CD4-positive, alpha-beta memory T cell (primary cell): ENCODE measurements at regions not wholly inside any gene's neighbourhood (a gene's known extent, or its start where the extent isn't known, plus 50 kb on each side); places are given as distances from the start of the nearest gene placed in this dataset.
A peak's percentile ranks its signal among the peaks of the same experiment; 100 is the strongest.

Experiments
- CTCF ChIA-PET: fragments of 350-600 bp; sonication (Branson Sonifier 250); formaldehyde crosslinking; loops from one replicate; lab custom pipeline; 2021; ENCODE audit warnings: inconsistent platforms; ENCODE audit not compliant: partially characterized antibody; lab: Charles Lee
- POLR2A ChIA-PET: fragments of 350-600 bp; sonication (Branson Sonifier 250); formaldehyde crosslinking; loops from one replicate; lab custom pipeline; 2021; ENCODE audit not compliant: partially characterized antibody; lab: Charles Lee
- DNase-seq, 5 donors: peaks; one replicate each; pipeline versions ENCODE4 v3.0.0 to v3.0.0-alpha.2; 2020 to 2022; ENCODE audit warnings: mixed read lengths in 1 of 5
- H3K27ac ChIP-seq: one replicate; pipeline ENCODE4 v1.7.0; 2013; ENCODE audit warnings: low read depth, low read length
- H3K27me3 ChIP-seq: 2 replicates; pipeline ENCODE4 v1.7.0; 2013; ENCODE audit warnings: mild to moderate bottlenecking, low read length, moderate library complexity; ENCODE audit not compliant: insufficient read depth
- H3K36me3 ChIP-seq: 2 replicates; pipeline ENCODE4 v1.7.0; 2013; ENCODE audit warnings: mild to moderate bottlenecking, low read length, moderate library complexity; ENCODE audit not compliant: insufficient read depth
- H3K4me1 ChIP-seq: 2 replicates; pipeline ENCODE4 v1.7.0; 2013; ENCODE audit warnings: mild to moderate bottlenecking, low read length, moderate library complexity; ENCODE audit not compliant: insufficient read depth
- H3K4me3 ChIP-seq, 2 donors: one replicate each; pipeline ENCODE4 v1.7.0; 2013; ENCODE audit warnings: low read length in 2 of 2, mild to moderate bottlenecking in 1 of 2
- H3K9me3 ChIP-seq, 2 donors: one replicate each; pipeline ENCODE4 v1.7.0; 2013; ENCODE audit warnings: low read length in 2 of 2, control low read depth in 1 of 2; ENCODE audit not compliant: control insufficient read depth in 1 of 2
- H3K27ac Mint-ChIP-seq, 7 donors: one replicate each; pipeline ENCODE4 v1.8.0; 2020 to 2021; ENCODE audit warnings: mixed read lengths in 7 of 7, mild to moderate bottlenecking in 6 of 7, inconsistent platforms in 3 of 7, moderate library complexity in 3 of 7
- H3K27me3 Mint-ChIP-seq, 2 donors: one replicate each; pipeline ENCODE4 v1.8.0; 2020 to 2021; ENCODE audit warnings: mixed read lengths in 2 of 2
- H3K36me3 Mint-ChIP-seq, 2 donors: one replicate each; pipeline ENCODE4 v1.8.0; 2020 to 2021; ENCODE audit warnings: mixed read lengths in 2 of 2, inconsistent platforms in 1 of 2, mild to moderate bottlenecking in 1 of 2
- H3K4me1 Mint-ChIP-seq, 4 donors: one replicate each; pipeline ENCODE4 v1.8.0; 2020 to 2021; ENCODE audit warnings: mixed read lengths in 4 of 4, mild to moderate bottlenecking in 1 of 4
- H3K4me3 Mint-ChIP-seq, 8 donors: one replicate each; pipeline ENCODE4 v1.8.0; 2020 to 2021; ENCODE audit warnings: mixed read lengths in 8 of 8, mild to moderate bottlenecking in 7 of 8, moderate library complexity in 6 of 8, inconsistent platforms in 3 of 8
- H3K9me3 Mint-ChIP-seq, 8 donors: one replicate each; pipeline ENCODE4 v1.8.0; 2020 to 2021; ENCODE audit warnings: mixed read lengths in 8 of 8, mild to moderate bottlenecking in 5 of 8, inconsistent platforms in 3 of 8, moderate library complexity in 1 of 8
- intact Hi-C: fragments of 100-400 bp; cut with micrococcal nuclease; formaldehyde crosslinking; loops from one replicate; pipeline ENCODE4 v1.15.1; 2023

DNA sequence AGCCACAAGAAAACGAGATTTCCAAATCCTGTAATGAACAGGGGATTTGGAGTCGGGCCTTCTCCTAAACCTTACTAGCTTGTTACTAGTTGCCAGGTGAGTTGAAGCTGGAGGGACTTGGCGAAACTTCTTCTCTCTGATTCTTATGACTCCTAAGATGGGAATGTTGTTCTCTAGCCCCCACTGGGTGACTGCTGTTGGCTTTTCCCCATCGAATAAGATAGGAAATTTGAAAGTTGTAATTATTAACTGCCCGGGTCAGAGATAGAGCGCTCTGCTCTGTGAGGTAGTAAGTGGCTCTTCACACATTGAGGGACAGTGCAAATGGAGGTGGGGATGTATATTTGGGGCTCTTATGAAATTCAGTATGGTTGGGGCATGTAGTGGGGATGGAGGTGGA is 111.2 kb upstream of the MBNL2 start:
- peaks cover 9 to 14% (median 12%) of the 10 kb centered on the region in 4 donors for H3K4me1 Mint-ChIP-seq
- Histone ChIP-seq H3K27ac (no peak overlapping the region), H3K4me1 (peaks cover 16% of the 10 kb centered on the region), H3K36me3 (no peaks in the 10 kb centered on the region), H3K27me3 (no peaks in the 10 kb centered on the region), H3K9me3 (no peaks in the 10 kb centered on the region), H3K4me3 (no peak overlapping the region)
- H3K27ac Mint-ChIP-seq = peak overlapping the region in 1 of 7 donors; percentile 20
- H3K27me3 Mint-ChIP-seq = peaks cover 2 to 4% of the 10 kb centered on the region in 2 donors
- POLR2A ChIA-PET = interaction anchor here (1.1 to 2.3 kb wide), 2 partner anchors 115 to 234 kb away, joined by 3 to 11 read pairs; no protein-coding TSS in a partner anchor
- H3K9me3 Mint-ChIP-seq = no peaks in the 10 kb centered on the region
- no peak overlapping the region for H3K4me3 Mint-ChIP-seq
- no peaks in the 10 kb centered on the region for H3K36me3 Mint-ChIP-seq
- no peak for DNase-seq
- CTCF ChIA-PET = interaction anchor here (1.3 to 10.6 kb wide), 18 partner anchors 8 to 322 kb away, joined by 4 to 443 read pairs (median 11); partner anchors contain the start of gene MBNL2
- intact Hi-C loops = loop anchor here (1.0 to 2.0 kb wide), 3 partner anchors 114 to 248 kb away; no protein-coding TSS in a partner anchor

DNA sequence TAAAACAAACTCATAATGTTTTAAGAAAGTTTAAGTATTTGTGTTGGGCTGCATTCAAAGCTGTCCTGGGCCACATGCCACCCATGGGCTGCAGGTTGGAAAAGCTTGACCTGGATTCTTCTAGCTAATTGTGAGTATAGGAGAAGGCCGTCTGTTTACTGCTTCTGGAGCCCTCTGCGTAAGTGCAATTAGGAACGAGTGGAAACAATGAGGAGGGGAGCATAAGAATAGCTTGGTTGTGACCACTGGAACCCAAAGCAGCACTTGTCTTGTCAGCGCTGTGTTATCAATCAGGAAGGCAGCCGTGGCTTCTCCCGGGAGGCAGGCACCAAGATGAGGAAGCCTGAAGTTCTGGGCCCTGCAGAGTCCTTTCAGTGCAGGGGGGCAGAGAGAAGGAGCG is 110.4 kb upstream of the MBNL2 start:
- H3K9me3 Mint-ChIP-seq = no peaks in the 10 kb centered on the region
- H3K4me1 ChIP-seq = peaks cover 16% of the 10 kb centered on the region
- no peak overlapping the region for H3K4me3 Mint-ChIP-seq
- no peaks in the 10 kb centered on the region for H3K27me3 ChIP-seq
- H3K4me3 ChIP-seq = no peak overlapping the region
- no peaks in the 10 kb centered on the region for H3K36me3 ChIP-seq
- ChIA-PET CTCF (interaction anchor here (1.0 to 10.6 kb wide), 5 partner anchors 9 to 250 kb away, joined by 3 to 443 read pairs (median 72); partner anchors contain the start of gene MBNL2), POLR2A (no interaction called here)
- DNase-seq = no peak
- no peaks in the 10 kb centered on the region for H3K9me3 ChIP-seq
- peaks cover 2 to 4% of the 10 kb centered on the region in 2 donors for H3K27me3 Mint-ChIP-seq
- H3K27ac Mint-ChIP-seq = no peak overlapping the region
- no peak overlapping the region for H3K27ac ChIP-seq
- H3K36me3 Mint-ChIP-seq = no peaks in the 10 kb centered on the region
- intact Hi-C loops = loop anchor here (2.0 kb wide), 1 partner anchor 113 kb away; no protein-coding TSS in a partner anchor
- peaks cover 9 to 14% (median 12%) of the 10 kb centered on the region in 4 donors for H3K4me1 Mint-ChIP-seq

DNA sequence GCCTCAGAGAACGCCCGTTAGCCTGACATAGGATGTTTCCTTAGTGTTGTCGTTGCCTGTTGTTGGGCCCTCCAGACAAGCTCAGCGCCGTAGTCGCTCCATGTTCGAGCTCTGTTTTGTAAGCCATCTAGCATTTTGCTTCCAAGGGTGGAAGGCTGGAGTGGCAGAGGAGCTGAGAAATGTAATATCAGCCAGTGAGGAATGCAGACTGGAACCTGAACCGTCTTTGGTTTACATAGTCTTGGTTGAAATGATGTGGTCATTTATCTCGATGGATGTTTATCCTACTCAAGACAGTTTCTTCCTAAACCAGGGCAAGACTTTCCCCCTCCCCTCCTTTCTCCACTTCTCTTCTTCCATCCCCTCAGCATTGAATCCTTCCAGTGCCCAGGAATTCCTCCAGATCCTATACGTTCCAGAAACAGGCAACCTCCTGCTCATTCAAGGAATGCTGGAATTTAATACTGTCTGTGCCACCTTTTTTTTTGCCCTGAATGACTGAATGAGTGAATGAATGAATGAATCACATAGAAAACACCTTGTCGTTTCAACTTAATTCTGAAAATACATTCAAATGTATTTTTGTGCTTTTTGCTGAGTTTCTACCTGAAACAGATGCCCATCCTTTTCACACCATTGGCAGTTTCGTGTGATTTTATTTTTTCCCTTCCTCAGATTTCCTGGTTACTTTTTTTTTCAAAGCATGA is 109.5 kb upstream of the MBNL2 start:
- Histone ChIP-seq H3K9me3 (no peaks in the 10 kb centered on the region), H3K36me3 (no peaks in the 10 kb centered on the region), H3K27me3 (no peaks in the 10 kb centered on the region), H3K27ac (no peak overlapping the region), H3K4me1 (peaks cover 16% of the 10 kb centered on the region), H3K4me3 (no peak overlapping the region)
- H3K9me3 Mint-ChIP-seq = no peaks in the 10 kb centered on the region
- no peak overlapping the region for H3K4me3 Mint-ChIP-seq
- CTCF ChIA-PET = interaction anchor here (1.0 to 10.6 kb wide), 6 partner anchors 8 to 249 kb away, joined by 3 to 443 read pairs (median 42); partner anchors contain the start of gene MBNL2
- DNase-seq = no peak
- peak overlapping the region in 1 of 7 donors; percentile 42 for H3K27ac Mint-ChIP-seq
- H3K27me3 Mint-ChIP-seq = peaks cover 2 to 4% of the 10 kb centered on the region in 2 donors
- POLR2A ChIA-PET = no interaction called here
- H3K36me3 Mint-ChIP-seq = no peaks in the 10 kb centered on the region
- peaks cover 9 to 14% (median 12%) of the 10 kb centered on the region in 4 donors for H3K4me1 Mint-ChIP-seq
- intact Hi-C loops = no loop called here

DNA sequence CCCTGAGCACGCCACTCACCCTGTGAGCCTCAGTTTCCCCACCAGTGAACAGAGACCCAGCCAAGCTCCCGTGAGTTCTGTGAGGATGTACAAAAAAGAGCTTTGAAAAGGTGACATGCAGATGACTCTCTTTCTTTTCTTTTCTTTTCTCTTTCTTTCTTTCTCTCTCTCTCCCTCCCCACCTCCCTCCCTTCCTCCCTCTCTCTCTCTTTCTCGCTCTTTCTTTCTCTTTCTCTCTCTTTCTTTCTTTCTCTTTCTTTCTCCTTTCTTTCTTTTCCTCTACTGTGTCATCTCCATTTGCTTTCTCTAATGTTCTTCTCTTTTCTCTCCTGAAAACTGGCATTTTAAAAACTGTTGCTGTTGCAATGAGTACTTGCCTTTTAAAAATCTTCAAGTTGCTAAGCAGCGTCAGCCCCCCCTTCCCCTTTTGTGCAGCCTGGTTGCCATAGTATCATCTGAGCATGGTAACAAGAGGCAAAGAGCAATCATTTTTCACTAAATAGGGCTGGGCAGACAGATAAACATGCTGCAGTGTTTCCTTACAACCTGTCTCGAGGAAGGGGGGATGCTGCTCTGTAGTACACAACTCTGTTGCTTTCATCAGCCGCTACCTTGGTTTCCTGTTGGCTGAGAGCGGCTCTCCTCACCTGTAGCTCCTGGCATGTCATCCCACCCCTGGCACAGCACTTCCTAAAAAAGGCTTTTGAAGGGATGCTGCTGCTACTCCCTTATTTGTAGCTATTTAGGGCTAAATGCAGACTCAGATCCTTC is 108.7 kb upstream of the MBNL2 start:
- ChIA-PET CTCF (interaction anchor here (1.2 to 10.6 kb wide), 4 partner anchors 11 to 249 kb away, joined by 3 to 443 read pairs (median 164); partner anchors contain the start of gene MBNL2), POLR2A (no interaction called here)
- H3K36me3 ChIP-seq = no peaks in the 10 kb centered on the region
- H3K36me3 Mint-ChIP-seq = no peaks in the 10 kb centered on the region
- peaks cover 2 to 8% of the 10 kb centered on the region in 2 donors for H3K27me3 Mint-ChIP-seq
- no peaks in the 10 kb centered on the region for H3K9me3 Mint-ChIP-seq
- peaks cover 16% of the 10 kb centered on the region for H3K4me1 ChIP-seq
- no peaks in the 10 kb centered on the region for H3K9me3 ChIP-seq
- H3K27ac Mint-ChIP-seq = peak overlapping the region in 4 of 7 donors; percentile 21 to 73 (median 36)
- no peaks in the 10 kb centered on the region for H3K27me3 ChIP-seq
- no peak overlapping the region for H3K27ac ChIP-seq
- H3K4me3 ChIP-seq = no peak overlapping the region
- intact Hi-C loops = no loop called here
- no peak overlapping the region for H3K4me3 Mint-ChIP-seq
- DNase-seq = peak in 2 of 5 donors; percentile 7 to 13
- peaks cover 9 to 14% (median 12%) of the 10 kb centered on the region in 4 donors for H3K4me1 Mint-ChIP-seq

DNA sequence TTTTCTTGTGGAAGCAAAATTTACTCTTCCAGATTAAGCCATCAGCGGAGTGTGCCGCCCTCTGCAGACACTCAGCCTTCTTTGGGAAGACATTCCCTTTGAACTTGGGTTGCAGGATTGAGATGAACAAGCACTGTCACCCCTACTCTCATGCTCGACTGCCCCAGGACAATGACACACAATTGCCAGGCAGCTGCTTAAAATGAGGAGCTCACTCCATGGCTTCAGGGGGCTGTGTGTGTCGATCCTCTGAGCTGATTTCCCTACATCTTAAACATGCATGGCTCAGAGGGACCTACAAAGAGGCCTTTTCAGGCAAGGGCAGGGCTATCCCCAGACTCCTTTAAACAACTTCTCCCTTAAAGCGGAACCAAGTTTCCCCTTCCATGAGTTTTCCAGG is 107.5 kb upstream of the MBNL2 start:
- intact Hi-C loops = no loop called here
- no peak for DNase-seq
- Mint-ChIP-seq H3K9me3 (no peaks in the 10 kb centered on the region), H3K27me3 (peaks cover 4 to 5% of the 10 kb centered on the region in 2 donors), H3K27ac (no peak overlapping the region), H3K36me3 (no peaks in the 10 kb centered on the region), H3K4me1 (peaks cover 6 to 13% (median 10%) of the 10 kb centered on the region in 4 donors), H3K4me3 (no peak overlapping the region)
- peaks cover 13% of the 10 kb centered on the region for H3K4me1 ChIP-seq
- no peak overlapping the region for H3K4me3 ChIP-seq
- no peak overlapping the region for H3K27ac ChIP-seq
- H3K36me3 ChIP-seq = no peaks in the 10 kb centered on the region
- ChIA-PET CTCF (interaction anchor here (1.0 to 10.6 kb wide), 4 partner anchors 9 to 247 kb away, joined by 3 to 443 read pairs (median 130); no protein-coding TSS in a partner anchor), POLR2A (no interaction called here)
- H3K9me3 ChIP-seq = no peaks in the 10 kb centered on the region
- H3K27me3 ChIP-seq = no peaks in the 10 kb centered on the region

DNA sequence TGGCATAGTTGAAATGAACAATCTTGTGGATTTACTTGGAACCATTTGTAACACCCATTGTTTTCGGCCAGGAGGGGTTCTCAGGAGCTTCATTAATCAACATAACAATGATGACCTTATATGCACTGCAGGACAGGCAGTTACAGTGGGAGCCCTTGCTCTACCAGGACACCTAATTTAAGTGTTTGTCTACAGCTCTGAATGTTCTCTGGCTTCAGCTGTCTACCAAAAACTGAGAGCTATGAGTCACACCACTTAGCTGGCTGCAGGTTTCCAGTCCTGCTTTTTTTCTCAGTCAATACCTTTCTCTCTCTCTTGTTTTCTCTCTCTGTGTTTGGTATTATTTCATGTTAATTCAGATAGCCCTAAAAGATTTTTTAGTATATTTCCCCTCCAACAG is 105.4 kb upstream of the MBNL2 start:
- H3K4me3 Mint-ChIP-seq = no peak overlapping the region
- Histone ChIP-seq H3K4me3 (no peak overlapping the region), H3K4me1 (peaks cover 7% of the 10 kb centered on the region), H3K9me3 (no peaks in the 10 kb centered on the region), H3K27ac (no peak overlapping the region), H3K27me3 (no peaks in the 10 kb centered on the region), H3K36me3 (no peaks in the 10 kb centered on the region)
- H3K9me3 Mint-ChIP-seq = no peaks in the 10 kb centered on the region
- peaks cover 4 to 9% of the 10 kb centered on the region in 2 donors for H3K27me3 Mint-ChIP-seq
- intact Hi-C loops = no loop called here
- CTCF ChIA-PET = interaction anchor here (0.7 kb wide), 1 partner anchor 243 kb away, joined by 3 read pairs; no protein-coding TSS in a partner anchor
- no peaks in the 10 kb centered on the region for H3K36me3 Mint-ChIP-seq
- H3K4me1 Mint-ChIP-seq = peaks cover 0 to 7% (median 4%) of the 10 kb centered on the region in 4 donors
- H3K27ac Mint-ChIP-seq = no peak overlapping the region
- POLR2A ChIA-PET = interaction anchor here (0.7 kb wide), 1 partner anchor 206 kb away, joined by 3 read pairs; no protein-coding TSS in a partner anchor
- DNase-seq = no peak
